HepG2 (cell line): ENCODE measurements at regions not wholly inside any gene's neighbourhood (a gene's known extent, or its start where the extent isn't known, plus 50 kb on each side); places are given as distances from the start of the nearest gene placed in this dataset.

Experiments
- ATAC-seq: fragments of 200-7000 bp; cut with Tn5 transposase; 3 replicates; pipeline ENCODE4 v1.9.1; 2020; ENCODE audit warnings: mild to moderate bottlenecking, moderate library complexity
- BruUV-seq: library from RNA; stranded (reverse); fragments of 400-500 nt; replicated peaks from 2 replicates; lab custom pipeline; 2021; lab: Mats Ljungman, UMichigan
- CTCF ChIA-PET: fragments of 300-600 bp; formaldehyde crosslinking; extraction: SDS; loops from one replicate; lab custom pipeline; 2021; ENCODE audit warnings: low total read pairs, inconsistent platforms, low intra/inter-chr PET ratio; lab: Yijun Ruan, JAX
- POLR2A ChIA-PET: fragments of 350-600 bp; sonication (Branson Sonifier 250); formaldehyde crosslinking; loops from one replicate; lab custom pipeline; 2020; ENCODE audit warnings: antibody characterized with exemption, inconsistent platforms; lab: Yijun Ruan, JAX
- DNase-seq: peaks from one replicate; pipeline ENCODE4 v3.0.0-alpha.2; 2015; ENCODE audit warnings: low spot score
- FAIRE-seq: peaks from 3 replicates; lab custom pipeline; 2011; peaks lifted over from hg19 to GRCh38; lab: Jason Lieb, UNC
- H2AFZ ChIP-seq: one replicate; pipeline ENCODE4 v1.6.1; 2011; ENCODE audit warnings: low read length, inconsistent platforms
- H3K27ac ChIP-seq: fragments of 300-600 bp; 3 replicates; pipeline ENCODE4 v1.8.0; 2011; ENCODE audit warnings: mixed run types, mild to moderate bottlenecking, mixed read lengths, low read length, inconsistent platforms; ENCODE audit not compliant: insufficient read depth; ENCODE audit errors: extremely low read length
- H3K27me3 ChIP-seq, 2 experiments: fragments of 200-600 bp in 1 of 2; 2 replicates in 1 of 2; 3 replicates in 1 of 2; pipeline versions ENCODE4 v1.6.0 to v1.8.0; 2011; ENCODE audit warnings: low read length in 2 of 2, mild to moderate bottlenecking in 2 of 2, moderate library complexity in 2 of 2, inconsistent platforms in 1 of 2; ENCODE audit not compliant: insufficient read depth in 2 of 2, control insufficient read depth in 1 of 2
- H3K36me3 ChIP-seq, 2 experiments: fragments of 200-600 bp in 1 of 2; replicated peaks in 1 of 2; 2 replicates in 1 of 2; 3 replicates in 1 of 2; pipeline versions ENCODE4 v1.5.1 to v1.8.0; 2011; ENCODE audit warnings: low read length in 2 of 2, inconsistent platforms in 1 of 2; ENCODE audit not compliant: insufficient read depth in 2 of 2, control insufficient read depth in 1 of 2
- H3K4me1 ChIP-seq: 2 replicates; pipeline ENCODE4 v1.5.1; 2012; ENCODE audit warnings: low read length, inconsistent platforms; ENCODE audit not compliant: insufficient read depth
- H3K4me2 ChIP-seq: 2 replicates; pipeline ENCODE4 v1.6.0; 2011; ENCODE audit warnings: low read depth, low read length, inconsistent platforms
- H3K4me3 ChIP-seq, 3 experiments: fragments of 200-600 bp in 1 of 3; sonication (generic), shearing (Covaris generic) in 1 of 3; replicated peaks in 1 of 3; 2 replicates each; pipeline ENCODE4 v1.5.1; 2011 to 2016; ENCODE audit warnings: low read length in 3 of 3, inconsistent platforms in 2 of 3, low read depth in 2 of 3, mild to moderate bottlenecking in 2 of 3, control low read depth in 1 of 3, mixed read lengths in 1 of 3; ENCODE audit not compliant: insufficient read depth in 1 of 3
- H3K79me2 ChIP-seq: one replicate; pipeline ENCODE4 v1.6.1; 2011; ENCODE audit warnings: low read length, inconsistent platforms; ENCODE audit not compliant: insufficient read depth
- H3K9ac ChIP-seq: 2 replicates; pipeline ENCODE4 v1.6.0; 2011; ENCODE audit warnings: mild to moderate bottlenecking, low read depth, low read length, inconsistent platforms; ENCODE audit not compliant: insufficient read depth
- H3K9me3 ChIP-seq: 2 replicates; pipeline ENCODE4 v1.5.1; 2012; ENCODE audit warnings: mild to moderate bottlenecking, low read length
- H4K20me1 ChIP-seq: 2 replicates; pipeline ENCODE4 v1.6.0; 2011; ENCODE audit warnings: inconsistent platforms, mild to moderate bottlenecking, low read length, moderate library complexity; ENCODE audit not compliant: insufficient read depth
- BRCA1 ChIP-seq: sonication (generic); formaldehyde crosslinking; IDR thresholded peaks from 2 replicates; pipeline ENCODE4 v1.4.0; 2020; ENCODE audit warnings: missing genetic modification reagents
- CEBPZ ChIP-seq: IDR thresholded peaks from 2 replicates; pipeline ENCODE4 v1.6.1; 2012; ENCODE audit warnings: low read length, improper control_type of control experiment
- EZH2 ChIP-seq: conservative IDR thresholded peaks from 2 replicates; pipeline ENCODE4 v1.6.1; 2012; ENCODE audit warnings: mild to moderate bottlenecking, low read depth, low read length, moderate library complexity
- MAFF ChIP-seq: IDR thresholded peaks from 2 replicates; pipeline ENCODE4 v1.6.1; 2011; ENCODE audit warnings: low read depth, low read length, improper control_type of control experiment
- MXD3 ChIP-seq: IDR thresholded peaks from 2 replicates; pipeline ENCODE4 v1.6.1; 2016; ENCODE audit warnings: mild to moderate bottlenecking, missing biosample characterization, missing genetic modification reagents
- NCOA1 ChIP-seq: sonication (generic); formaldehyde crosslinking; IDR thresholded peaks from 2 replicates; pipeline ENCODE4 v1.9.0; 2021; ENCODE audit warnings: missing genetic modification reagents
- PRDM4 ChIP-seq: sonication (generic); formaldehyde crosslinking; IDR thresholded peaks from 2 replicates; pipeline ENCODE4 v1.9.0; 2021; ENCODE audit warnings: missing genetic modification reagents, borderline replicate concordance
- RFX5 ChIP-seq: IDR thresholded peaks from 2 replicates; pipeline ENCODE4 v1.6.1; 2011; ENCODE audit warnings: low read depth, low read length, improper control_type of control experiment
- TOPORS ChIP-seq: sonication (generic); formaldehyde crosslinking; IDR thresholded peaks from 2 replicates; pipeline ENCODE4 v1.8.0; 2023; ENCODE audit warnings: mild to moderate bottlenecking, missing genetic modification reagents
- YEATS2 ChIP-seq: sonication (generic); formaldehyde crosslinking; IDR thresholded peaks from 2 replicates; pipeline ENCODE4 v1.4.0; 2020; ENCODE audit warnings: missing genetic modification reagents, borderline replicate concordance
- ZNF101 ChIP-seq: sonication (generic); formaldehyde crosslinking; IDR thresholded peaks from 2 replicates; pipeline ENCODE4 v1.4.0; 2020; ENCODE audit warnings: mild to moderate bottlenecking, low read depth, missing genetic modification reagents, borderline replicate concordance
- ZNF138 ChIP-seq: sonication (generic); formaldehyde crosslinking; IDR thresholded peaks from 2 replicates; pipeline ENCODE4 v1.5.0; 2020; ENCODE audit warnings: mild to moderate bottlenecking, low read depth, missing genetic modification reagents
- ZNF143 ChIP-seq: sonication (generic); formaldehyde crosslinking; IDR thresholded peaks from 2 replicates; pipeline ENCODE4 v1.4.0; 2020; ENCODE audit warnings: missing genetic modification reagents
- ZNF383 ChIP-seq: sonication (generic); formaldehyde crosslinking; IDR thresholded peaks from 2 replicates; pipeline ENCODE4 v1.4.0; 2020; ENCODE audit warnings: missing genetic modification reagents, mild to moderate bottlenecking, borderline replicate concordance
- ZNF577 ChIP-seq: sonication (generic); formaldehyde crosslinking; IDR thresholded peaks from 2 replicates; pipeline ENCODE4 v1.4.0; 2020; ENCODE audit warnings: mild to moderate bottlenecking, low read depth, missing genetic modification reagents, borderline replicate concordance
- ZNF776 ChIP-seq: sonication (generic); formaldehyde crosslinking; IDR thresholded peaks from 2 replicates; pipeline ENCODE4 v1.4.0; 2020; ENCODE audit warnings: mild to moderate bottlenecking, missing genetic modification reagents
- WGBS: methylation state at CpG from one replicate; pipeline ENCODE4 v1.1.6; 2017; ENCODE audit warnings: low lambda C conversion rate; 5-methylcytosine and 5-hydroxymethylcytosine counted together
- in situ Hi-C: cut with HindIII; loops from 2 replicates; pipeline ENCODE4 v1.10.0; 2017; ENCODE audit warnings: low pct_unique_long_range_greater_than_20kb; ENCODE audit not compliant: extremely low pct_ligation_motif_present
- intact Hi-C: fragments of 100-400 bp; cut with micrococcal nuclease; formaldehyde crosslinking; loops from one replicate; pipeline ENCODE4 v1.10.0; 2022; ENCODE audit not compliant: unreplicated experiment

- TF ChIP-seq MXD3 (CRISPR knock-in tag): no peak
- TF ChIP-seq EZH2: no peak
- TF ChIP-seq ZNF101 (CRISPR knock-in tag): no peak
- no peak for TF ChIP-seq ZNF776 (CRISPR knock-in tag)
- no peak for TF ChIP-seq ZNF383 (CRISPR knock-in tag)
- no peak for TF ChIP-seq YEATS2 (CRISPR knock-in tag)
- no peak for TF ChIP-seq BRCA1 (CRISPR knock-in tag)
- no peak for TF ChIP-seq RFX5
Observed at GRCh38 chr18:25866331-25866730, 224.1 kb downstream of the SS18 start (continued).

- FAIRE-seq (no peak), DNase-seq (no peak), ATAC-seq (no peak)
- WGBS: 15% methylated on average over 9 of the region's 9 CpGs
- no peaks in the 10 kb centered on the region for H4K20me1 ChIP-seq
- H3K27ac ChIP-seq: no peak overlapping the region
- H3K4me3 ChIP-seq: no peak overlapping the region
- H3K4me2 ChIP-seq: no peak overlapping the region
- ChIA-PET CTCF (no interaction called here), POLR2A (no interaction called here)
- no peak overlapping the region for H3K9ac ChIP-seq
- H3K4me1 ChIP-seq: no peaks in the 10 kb centered on the region
- BruUV-seq: no TSS peak
- intact Hi-C loops: no loop called here
- H3K79me2 ChIP-seq: no peaks in the 10 kb centered on the region
- H3K27me3 ChIP-seq: no peaks in the 10 kb centered on the region
- no peaks in the 10 kb centered on the region for H3K36me3 ChIP-seq
- in situ Hi-C loops: no loop called here
- no peaks in the 10 kb centered on the region for H3K9me3 ChIP-seq
- no peak overlapping the region for H2AFZ ChIP-seq
- TF ChIP-seq CEBPZ (no peak), PRDM4 (CRISPR knock-in tag) (no peak), ZNF143 (CRISPR knock-in tag) (no peak), TOPORS (CRISPR knock-in tag) (no peak), NCOA1 (CRISPR knock-in tag) (no peak), MAFF (no peak), ZNF577 (CRISPR knock-in tag) (no peak), ZNF138 (no peak)
Observed at GRCh38 chr18:25862881-25863600, 227.4 kb downstream of the SS18 start.
